SU-DHL-6 (cell line): ENCODE measurements at regions not wholly inside any gene's neighbourhood (a gene's known extent, or its start where the extent isn't known, plus 50 kb on each side); places are given as distances from the start of the nearest gene placed in this dataset.

Experiments
- H2AFZ ChIP-seq: fragments of 200-600 bp; sonication (generic); 2 replicates; pipeline ENCODE4 v1.6.1; 2014; ENCODE audit warnings: low read depth, mild to moderate bottlenecking, moderate library complexity, mixed read lengths, antibody characterized with exemption, low read length; ENCODE audit not compliant: severe bottlenecking
- H3F3A ChIP-seq: fragments of 200-600 bp; shearing (Covaris generic); 2 replicates; pipeline ENCODE4 v1.6.0; 2016; ENCODE audit warnings: antibody characterized with exemption, mild to moderate bottlenecking; ENCODE audit not compliant: insufficient read depth
- H3K27ac ChIP-seq: fragments of 200-600 bp; sonication (generic); 2 replicates; pipeline ENCODE4 v1.5.1; 2016; ENCODE audit warnings: low read depth, mild to moderate bottlenecking, low read length, moderate library complexity, mixed read lengths
- H3K27me3 ChIP-seq: fragments of 200-600 bp; sonication (generic), shearing (Covaris generic); 2 replicates; pipeline ENCODE4 v1.6.0; 2014; ENCODE audit warnings: mild to moderate bottlenecking, low read length
- H3K36me3 ChIP-seq: fragments of 200-600 bp; sonication (generic); 2 replicates; pipeline ENCODE4 v1.6.1; 2014; ENCODE audit warnings: mild to moderate bottlenecking, low read length, mixed read lengths
- H3K4me2 ChIP-seq: fragments of 300-600, 200-600 bp; shearing (Covaris generic), sonication (generic); 2 replicates; pipeline ENCODE4 v1.6.0; 2014; ENCODE audit warnings: low read length, low read depth, mild to moderate bottlenecking; ENCODE audit not compliant: poor library complexity, severe bottlenecking
- H3K4me3 ChIP-seq: fragments of 200-600 bp; sonication (generic); 2 replicates; pipeline ENCODE4 v1.5.1; 2014; ENCODE audit warnings: antibody characterized with exemption, low read length, mild to moderate bottlenecking, mixed read lengths; ENCODE audit not compliant: insufficient read depth, poor library complexity, severe bottlenecking
- H3K79me2 ChIP-seq: fragments of 200-600 bp; sonication (generic); 2 replicates; pipeline ENCODE4 v1.6.1; 2014; ENCODE audit warnings: mild to moderate bottlenecking, low read length, moderate library complexity; ENCODE audit not compliant: insufficient read depth
- H3K9ac ChIP-seq: fragments of 200-600 bp; sonication (generic); 2 replicates; pipeline ENCODE4 v1.7.0; 2014; ENCODE audit warnings: mild to moderate bottlenecking, low read length
- H3K9me2 ChIP-seq: fragments of 200-600 bp; sonication (generic); replicated peaks from 2 replicates; pipeline ENCODE4 v1.6.1; 2014; ENCODE audit warnings: low read length; ENCODE audit not compliant: insufficient read depth
- H3K9me3 ChIP-seq: fragments of 200-600 bp; sonication (generic); 2 replicates; pipeline ENCODE4 v1.6.1; 2014; ENCODE audit warnings: low read length, mixed read lengths; ENCODE audit not compliant: insufficient read depth
- H4K20me1 ChIP-seq: fragments of 200-600 bp; sonication (generic); 2 replicates; pipeline ENCODE4 v1.6.1; 2014; ENCODE audit warnings: low read depth, mild to moderate bottlenecking, antibody characterized with exemption, low read length, moderate library complexity, mixed read lengths
- CTCF ChIP-seq: fragments of 200-600 bp; sonication (generic); IDR thresholded peaks from one replicate; pipeline ENCODE4 v1.5.1; 2017; ENCODE audit warnings: antibody characterized with exemption, mild to moderate bottlenecking, low read length, moderate library complexity; ENCODE audit not compliant: insufficient read depth, poor library complexity, severe bottlenecking
- EZH2phosphoT487 ChIP-seq: fragments of 200-600 bp; sonication (generic), shearing (Covaris generic); conservative IDR thresholded peaks from 2 replicates; pipeline ENCODE4 v1.6.1; 2018; ENCODE audit warnings: mild to moderate bottlenecking, antibody characterized with exemption, low read length, moderate library complexity, mixed read lengths

- Histone ChIP-seq H3K36me3 (no peaks in the 10 kb centered on the region), H4K20me1 (no peaks in the 10 kb centered on the region), H3K4me2 (no peak overlapping the region), H3K9me2 (no peaks in the 10 kb centered on the region), H3K27ac (no peak overlapping the region), H3K79me2 (no peaks in the 10 kb centered on the region), H3F3A (no peaks in the 10 kb centered on the region), H3K4me3 (no peak overlapping the region), H3K9ac (no peak overlapping the region), H3K27me3 (no peaks in the 10 kb centered on the region), H2AFZ (no peak overlapping the region), H3K9me3 (no peaks in the 10 kb centered on the region)
- no peak for TF ChIP-seq CTCF
- no peak for TF ChIP-seq EZH2phosphoT487
Measured at GRCh38 chr10:62457196-62457595, 83.0 kb downstream of the ZNF365 start.

GRCh38 chr10:62457598-62457997, 83.4 kb downstream of the ZNF365 start:
- H3K9ac ChIP-seq, result no peak overlapping the region
- no peak overlapping the region for H3K4me2 ChIP-seq
- no peaks in the 10 kb centered on the region for H3K36me3 ChIP-seq
- no peaks in the 10 kb centered on the region for H3K27me3 ChIP-seq
- H3F3A ChIP-seq, result no peaks in the 10 kb centered on the region
- no peak overlapping the region for H3K4me3 ChIP-seq
- H4K20me1 ChIP-seq, result no peaks in the 10 kb centered on the region
- no peaks in the 10 kb centered on the region for H3K9me3 ChIP-seq
- H3K27ac ChIP-seq, result no peak overlapping the region
- H3K79me2 ChIP-seq, result no peaks in the 10 kb centered on the region
- no peak for TF ChIP-seq CTCF
- TF ChIP-seq EZH2phosphoT487, result no peak
- H3K9me2 ChIP-seq, result no peaks in the 10 kb centered on the region
- no peak overlapping the region for H2AFZ ChIP-seq

- Histone ChIP-seq H4K20me1 (no peaks in the 10 kb centered on the region), H3K4me3 (no peak overlapping the region), H3K9me2 (no peaks in the 10 kb centered on the region), H3K9me3 (no peaks in the 10 kb centered on the region), H3K27ac (no peak overlapping the region), H3K27me3 (no peaks in the 10 kb centered on the region), H3K36me3 (no peaks in the 10 kb centered on the region), H3F3A (no peaks in the 10 kb centered on the region), H2AFZ (no peak overlapping the region), H3K4me2 (no peak overlapping the region), H3K9ac (no peak overlapping the region), H3K79me2 (no peaks in the 10 kb centered on the region)
- TF ChIP-seq EZH2phosphoT487, result no peak
- TF ChIP-seq CTCF, result no peak
Measured at GRCh38 chr10:62459072-62459471, 84.9 kb downstream of the ZNF365 start.
